GM12891 (cell line): ENCODE measurements at regions not wholly inside any gene's neighbourhood (a gene's known extent, or its start where the extent isn't known, plus 50 kb on each side); places are given as distances from the start of the nearest gene placed in this dataset.

Experiments
- POLR2A ChIP-seq: IDR thresholded peaks from 2 replicates; pipeline ENCODE4 v1.6.1; 2011; ENCODE audit warnings: low read depth, low read length, control low read depth
- POLR2AphosphoS5 ChIP-seq: IDR thresholded peaks from 2 replicates; pipeline ENCODE4 v1.6.1; 2011; ENCODE audit warnings: low read depth, low read length, control low read depth
- SPI1 ChIP-seq: IDR thresholded peaks from 2 replicates; pipeline ENCODE4 v1.6.1; 2011; ENCODE audit warnings: low read depth, low read length, control low read depth
- TAF1 ChIP-seq: IDR thresholded peaks from 2 replicates; pipeline ENCODE4 v1.6.1; 2011; ENCODE audit warnings: low read depth, low read length, control low read depth

DNA sequence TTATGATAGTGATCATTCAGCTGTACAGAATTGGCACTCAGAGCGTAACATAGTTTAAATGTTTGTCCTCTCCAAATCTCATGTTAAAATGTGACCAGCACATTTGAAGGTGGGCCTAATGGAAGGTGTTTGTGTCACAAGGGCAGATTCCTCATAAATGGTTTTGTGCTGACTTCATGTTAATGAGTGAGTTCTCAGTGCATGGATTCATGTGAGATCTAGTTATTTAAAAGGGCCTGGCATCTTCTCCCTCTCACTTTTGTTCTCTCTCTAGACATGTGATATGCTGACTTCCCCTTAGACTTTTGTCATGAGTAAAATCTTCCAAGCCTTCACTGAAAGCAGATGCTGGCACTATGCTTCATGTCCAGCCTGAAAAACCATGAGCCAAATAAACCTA, 452.4 kb upstream of the PTCHD4 start:
- TF ChIP-seq POLR2AphosphoS5 (no peak), TAF1 (no peak), POLR2A (no peak), SPI1 (no peak)
